Peyer's patch (tissue), 4 donors: ENCODE measurements at regions not wholly inside any gene's neighbourhood (a gene's known extent, or its start where the extent isn't known, plus 50 kb on each side); places are given as distances from the start of the nearest gene placed in this dataset.

ENCODE experiments used
- DNase-seq, 3 donors: peaks; one replicate each; pipeline ENCODE4 v3.0.0-alpha.2; 2017 to 2019
- H3K27ac ChIP-seq, 4 donors: fragments of 200-600 bp; sonication (generic); one replicate each; pipeline ENCODE4 v1.5.1; 2016 to 2019
- H3K27me3 ChIP-seq, 2 donors: fragments of 200-600 bp; sonication (generic); one replicate each; pipeline ENCODE4 v1.5.1; 2019
- H3K36me3 ChIP-seq, 3 donors: fragments of 200-600 bp; sonication (generic); one replicate each; pipeline ENCODE4 v1.5.1; 2016 to 2019
- H3K4me1 ChIP-seq, 4 donors: fragments of 200-600 bp; sonication (generic); one replicate each; pipeline ENCODE4 v1.5.1; 2016 to 2019
- H3K4me3 ChIP-seq, 4 donors: fragments of 200-600 bp; sonication (generic); 1 replicate in 3 of 4; 2 replicates in 1 of 4; pipeline ENCODE4 v1.5.1; 2016 to 2019; ENCODE audit warnings: mild to moderate bottlenecking in 1 of 4
- H3K9me3 ChIP-seq, 4 donors: fragments of 200-600 bp; sonication (generic); one replicate each; pipeline ENCODE4 v1.5.1; 2016 to 2019; ENCODE audit warnings: mild to moderate bottlenecking in 1 of 4
- CTCF ChIP-seq, 6 experiments: fragments of 450-650 bp in 4 of 6; fragments of 200-600 bp in 2 of 6; sonication (generic) in 1 of 6; IDR thresholded peaks; one replicate each; pipeline ENCODE4 v1.5.1; 2017 to 2019; ENCODE audit warnings: antibody characterized with exemption in 6 of 6, mild to moderate bottlenecking in 3 of 6, moderate library complexity in 1 of 6
- POLR2A ChIP-seq, 2 donors: fragments of 450-650 bp; IDR thresholded peaks; one replicate each; pipeline ENCODE4 v1.5.1; 2017; ENCODE audit warnings: antibody characterized with exemption in 2 of 2, mild to moderate bottlenecking in 2 of 2, moderate library complexity in 2 of 2

DNA sequence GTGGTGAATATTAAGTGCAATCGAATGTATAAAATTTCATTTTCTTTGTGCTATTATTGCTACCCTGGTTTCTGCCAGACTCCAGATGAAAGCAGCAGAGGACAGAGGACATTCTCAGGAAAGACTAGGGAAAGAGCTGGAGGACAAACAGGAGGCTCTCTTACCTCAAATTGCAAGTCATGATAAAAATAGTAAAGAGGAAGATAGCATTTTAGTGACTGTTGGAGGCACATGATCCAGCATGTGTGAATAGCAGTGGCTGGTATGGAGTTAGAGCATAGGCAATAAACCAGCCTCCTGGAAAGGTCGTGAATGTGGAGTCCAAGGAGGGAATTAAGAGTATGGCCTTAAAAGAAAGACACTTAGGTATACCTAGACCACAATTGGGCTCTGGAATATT is 1040.0 kb downstream of the STPG2 start:
- TF ChIP-seq CTCF (IDR thresholded peaks at IDR 0.05): no peak
- TF ChIP-seq POLR2A (IDR thresholded peaks at IDR 0.05): no peak
- H3K27ac ChIP-seq: no peak overlapping the region
- H3K4me1 ChIP-seq: no peaks in the 10 kb centered on the region
- no peak for DNase-seq
- H3K27me3 ChIP-seq: no peaks in the 10 kb centered on the region
- no peaks in the 10 kb centered on the region for H3K36me3 ChIP-seq
- H3K4me3 ChIP-seq: no peak overlapping the region
- no peaks in the 10 kb centered on the region for H3K9me3 ChIP-seq

DNA sequence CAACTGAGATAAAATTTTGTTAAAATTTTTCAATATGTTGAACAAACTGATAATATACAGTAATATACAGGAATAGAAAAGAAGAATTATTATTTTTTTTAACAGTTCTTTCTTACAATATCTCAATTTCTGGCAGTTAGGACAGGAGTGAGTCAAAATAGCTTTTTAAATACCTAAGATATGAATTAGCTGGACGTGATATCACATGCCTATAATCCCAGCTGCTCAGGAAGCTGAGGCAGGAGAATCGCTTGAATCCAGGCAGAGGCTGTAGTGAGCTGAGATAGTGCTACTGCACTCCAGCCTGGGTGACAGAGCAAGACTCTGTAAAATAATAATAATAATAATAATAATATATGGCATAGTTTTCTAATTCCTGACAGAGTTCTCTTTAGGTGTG is 1039.3 kb downstream of the STPG2 start:
- H3K27me3 ChIP-seq: no peaks in the 10 kb centered on the region
- no peaks in the 10 kb centered on the region for H3K36me3 ChIP-seq
- H3K9me3 ChIP-seq: no peaks in the 10 kb centered on the region
- no peak overlapping the region for H3K27ac ChIP-seq
- no peak for TF ChIP-seq CTCF (IDR thresholded peaks at IDR 0.05)
- no peak for TF ChIP-seq POLR2A (IDR thresholded peaks at IDR 0.05)
- no peak for DNase-seq
- no peak overlapping the region for H3K4me3 ChIP-seq
- H3K4me1 ChIP-seq: no peaks in the 10 kb centered on the region

DNA sequence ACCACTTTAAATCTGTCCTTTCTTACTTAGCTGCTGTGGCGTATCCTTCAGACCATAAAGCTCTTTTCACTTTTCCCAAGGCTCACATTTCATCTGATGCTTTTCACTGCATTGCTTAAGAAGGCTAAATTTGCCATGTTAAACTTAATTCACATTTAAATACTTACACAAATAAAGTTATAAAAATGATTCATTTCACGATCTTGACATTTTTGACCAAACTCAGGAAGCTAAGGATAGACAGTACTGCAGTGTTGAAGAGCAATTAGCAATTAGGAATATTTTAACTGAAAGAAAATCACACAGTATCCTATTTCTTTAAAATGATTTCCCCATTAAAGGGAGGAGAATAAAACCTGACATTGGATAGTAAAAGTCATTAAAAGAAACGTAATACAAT is 1038.6 kb downstream of the STPG2 start:
- no peaks in the 10 kb centered on the region for H3K27me3 ChIP-seq
- no peak overlapping the region for H3K27ac ChIP-seq
- no peak for TF ChIP-seq CTCF (IDR thresholded peaks at IDR 0.05)
- no peak for TF ChIP-seq POLR2A (IDR thresholded peaks at IDR 0.05)
- no peaks in the 10 kb centered on the region for H3K36me3 ChIP-seq
- no peak overlapping the region for H3K4me3 ChIP-seq
- DNase-seq: no peak
- no peaks in the 10 kb centered on the region for H3K4me1 ChIP-seq
- H3K9me3 ChIP-seq: no peaks in the 10 kb centered on the region

DNA sequence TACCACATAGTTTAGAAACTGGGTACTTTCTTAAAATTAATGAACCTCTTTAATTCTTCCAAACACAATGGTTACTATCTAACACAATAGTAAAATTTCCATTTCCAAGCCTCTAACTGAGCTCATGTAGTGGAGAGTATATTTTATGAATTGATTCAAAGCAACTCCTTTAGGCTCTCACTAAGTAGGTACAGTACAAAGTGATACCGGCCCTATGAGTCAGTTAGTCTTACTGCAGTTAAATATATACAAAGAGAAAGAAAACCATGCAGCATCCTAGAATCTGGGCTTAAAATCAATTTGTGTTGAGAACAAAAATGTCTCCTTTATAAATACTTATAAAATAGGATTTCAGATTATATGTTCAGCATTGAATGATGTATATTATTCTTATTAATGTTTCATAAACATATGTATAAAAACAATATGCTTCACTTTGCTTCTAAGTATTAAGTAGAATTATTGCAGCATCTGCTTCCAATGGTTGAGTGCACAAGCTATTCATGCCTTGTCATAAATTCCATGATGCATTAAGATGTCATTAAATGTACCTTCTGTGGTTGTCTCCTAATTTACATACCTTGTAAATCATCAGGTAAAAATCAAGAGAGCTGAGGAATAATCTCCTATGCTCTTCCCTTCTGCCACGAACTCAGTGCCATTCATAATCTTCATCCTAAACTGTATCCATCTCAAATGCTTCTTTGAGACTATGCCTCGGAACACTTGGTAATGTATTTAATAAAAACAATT is 1037.8 kb downstream of the STPG2 start:
- H3K27me3 ChIP-seq: no peaks in the 10 kb centered on the region
- no peak overlapping the region for H3K4me3 ChIP-seq
- H3K4me1 ChIP-seq: no peaks in the 10 kb centered on the region
- no peaks in the 10 kb centered on the region for H3K36me3 ChIP-seq
- no peaks in the 10 kb centered on the region for H3K9me3 ChIP-seq
- TF ChIP-seq CTCF (IDR thresholded peaks at IDR 0.05): no peak
- no peak for TF ChIP-seq POLR2A (IDR thresholded peaks at IDR 0.05)
- DNase-seq: no peak
- no peak overlapping the region for H3K27ac ChIP-seq

DNA sequence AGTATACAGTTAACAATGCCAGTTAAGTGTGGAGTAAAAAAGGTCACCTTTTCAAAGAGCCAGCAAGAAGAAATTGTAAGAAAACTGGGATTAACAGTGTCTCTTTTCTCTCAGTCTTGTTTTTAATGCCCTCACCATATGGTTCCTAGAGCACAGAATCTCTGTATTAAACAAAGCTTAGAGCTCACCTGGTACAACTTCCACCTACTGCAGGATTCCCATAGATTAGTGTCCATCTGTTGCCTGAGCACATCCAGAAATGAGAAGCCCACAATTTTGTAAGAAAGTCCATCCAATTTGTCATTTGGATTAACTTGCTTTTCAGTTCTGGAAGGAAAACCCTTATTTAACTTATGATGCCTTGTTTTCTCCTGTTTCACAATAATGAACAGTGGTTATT is 1037.1 kb downstream of the STPG2 start:
- TF ChIP-seq POLR2A (IDR thresholded peaks at IDR 0.05): no peak
- no peak for TF ChIP-seq CTCF (IDR thresholded peaks at IDR 0.05)
- H3K4me3 ChIP-seq: no peak overlapping the region
- no peak overlapping the region for H3K27ac ChIP-seq
- no peak for DNase-seq
- no peaks in the 10 kb centered on the region for H3K4me1 ChIP-seq
- H3K27me3 ChIP-seq: no peaks in the 10 kb centered on the region
- no peaks in the 10 kb centered on the region for H3K9me3 ChIP-seq
- H3K36me3 ChIP-seq: no peaks in the 10 kb centered on the region

DNA sequence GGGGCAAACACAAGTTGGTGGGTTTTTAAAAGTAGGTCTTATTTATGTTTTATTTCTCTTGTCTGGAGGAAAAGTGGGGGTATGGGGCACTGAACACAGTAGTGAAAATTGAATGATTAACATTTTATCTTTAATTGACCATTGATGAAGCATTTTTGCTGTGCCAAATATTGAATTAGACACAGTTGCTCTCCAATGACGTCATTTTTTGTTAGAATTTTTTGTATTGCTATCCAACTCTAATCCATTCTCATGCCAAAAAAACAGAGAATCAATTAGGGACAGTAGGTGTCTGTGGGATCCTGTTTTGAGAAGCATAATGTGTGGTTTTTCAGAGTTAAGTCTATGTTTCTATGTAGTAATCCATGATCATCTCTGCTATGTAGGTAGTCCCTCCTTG is 1032.8 kb downstream of the STPG2 start:
- H3K27me3 ChIP-seq: no peaks in the 10 kb centered on the region
- H3K4me3 ChIP-seq: no peak overlapping the region
- no peaks in the 10 kb centered on the region for H3K4me1 ChIP-seq
- H3K9me3 ChIP-seq: no peaks in the 10 kb centered on the region
- H3K27ac ChIP-seq: no peak overlapping the region
- no peak for TF ChIP-seq POLR2A (IDR thresholded peaks at IDR 0.05)
- no peak for TF ChIP-seq CTCF (IDR thresholded peaks at IDR 0.05)
- no peak for DNase-seq
- no peaks in the 10 kb centered on the region for H3K36me3 ChIP-seq
